HG03378 (cell line): ENCODE measurements at regions not wholly inside any gene's neighbourhood (a gene's known extent, or its start where the extent isn't known, plus 50 kb on each side); places are given as distances from the start of the nearest gene placed in this dataset.

ENCODE experiments used
- ATAC-seq: cut with Tn5 transposase; IDR thresholded peaks from one replicate; pipeline ENCODE4 v1.9.1; 2021; ENCODE audit warnings: mild to moderate bottlenecking, moderate library complexity; ENCODE audit not compliant: unreplicated experiment

DNA sequence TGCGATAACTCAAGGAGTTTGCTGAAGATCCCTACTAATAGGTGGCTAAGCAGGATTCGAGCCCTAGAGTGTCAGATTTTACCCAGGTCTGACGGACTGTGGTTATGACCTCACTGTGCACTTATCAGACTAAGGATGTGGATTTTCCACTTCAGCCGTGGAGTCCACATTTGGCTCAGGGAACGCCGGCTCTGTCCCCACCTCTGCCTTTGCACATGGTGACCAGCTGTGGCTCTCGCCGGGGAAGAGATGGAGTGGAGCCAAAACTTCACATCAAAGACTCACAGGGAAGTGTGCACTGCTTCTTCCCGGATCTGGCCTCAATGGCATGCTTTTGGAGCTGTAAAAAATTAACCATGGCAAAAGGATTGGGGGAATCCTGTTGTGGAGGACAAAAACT is 249.3 kb upstream of the APCDD1 start:
- ATAC-seq: no peak

GRCh38 chr18:10207682-10208345 is 246.6 kb upstream of the APCDD1 start:
- ATAC-seq: no peak

DNA sequence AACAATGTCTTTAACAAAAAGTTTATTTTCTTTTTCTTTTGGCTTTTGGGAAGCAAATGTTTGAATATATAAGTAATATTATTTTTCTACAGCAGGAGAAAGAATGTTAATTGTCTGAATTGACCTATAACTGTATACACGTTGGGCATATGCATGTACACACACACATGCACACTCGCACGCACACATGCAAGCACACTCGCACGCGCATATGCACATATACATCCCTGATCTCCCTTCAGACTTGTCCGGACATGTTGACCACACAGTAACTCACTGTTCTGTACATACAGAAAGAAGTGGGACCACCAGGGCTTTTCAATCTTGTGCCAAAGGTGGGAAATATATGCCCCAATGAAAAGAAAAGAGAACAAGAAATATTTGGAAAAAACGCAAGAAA is 245.1 kb upstream of the APCDD1 start:
- no peak for ATAC-seq

- no peak for ATAC-seq
These were observed 244.3 kb upstream of the APCDD1 start for GRCh38 chr18:10210057-10210633.

DNA sequence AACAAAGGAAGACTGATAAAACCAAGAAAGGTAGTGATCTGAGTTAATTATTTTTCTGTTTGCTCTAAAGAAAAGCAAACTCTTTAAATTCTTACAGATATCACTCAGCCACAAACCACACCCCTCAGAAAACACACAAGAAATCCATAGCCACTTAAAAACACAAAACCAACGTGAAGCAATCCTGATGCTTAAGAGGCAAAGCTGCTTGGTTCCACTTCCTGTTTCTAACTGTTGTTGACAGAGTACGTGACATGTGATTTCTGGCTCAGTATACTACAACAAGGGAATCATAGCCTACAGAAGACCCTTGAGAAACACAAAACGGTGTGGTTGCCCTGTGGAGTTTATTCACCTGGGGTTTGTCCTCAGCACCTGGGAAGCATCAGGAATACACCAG is 240.9 kb upstream of the APCDD1 start:
- peak; percentile 95 for ATAC-seq

DNA sequence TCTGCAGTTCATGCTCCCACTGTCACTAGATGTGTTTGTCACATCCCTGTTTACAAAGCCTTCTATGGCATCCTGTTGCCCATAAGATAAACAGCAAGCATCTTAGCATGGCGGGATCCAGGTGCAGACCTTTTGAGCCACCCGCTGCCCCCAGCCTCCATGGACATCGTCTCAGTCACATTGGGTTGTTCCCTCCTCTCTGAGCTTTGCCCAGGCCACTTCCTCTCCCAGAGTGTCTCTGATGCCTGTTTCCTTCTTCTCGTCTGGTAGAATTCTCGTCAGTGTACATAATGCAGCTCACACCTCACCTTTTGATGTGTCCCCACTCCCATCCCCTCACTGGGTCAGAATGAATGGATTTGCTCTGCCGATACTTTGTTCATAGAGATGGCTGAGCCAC is 239.0 kb upstream of the APCDD1 start:
- no peak for ATAC-seq

GRCh38 chr18:10216791-10217190 is 237.6 kb upstream of the APCDD1 start:
- no peak for ATAC-seq

GRCh38 chr18:10217211-10217610 is 237.2 kb upstream of the APCDD1 start:
- no peak for ATAC-seq

- no peak for ATAC-seq
These were observed 229.1 kb upstream of the APCDD1 start for GRCh38 chr18:10225300-10225699.

DNA sequence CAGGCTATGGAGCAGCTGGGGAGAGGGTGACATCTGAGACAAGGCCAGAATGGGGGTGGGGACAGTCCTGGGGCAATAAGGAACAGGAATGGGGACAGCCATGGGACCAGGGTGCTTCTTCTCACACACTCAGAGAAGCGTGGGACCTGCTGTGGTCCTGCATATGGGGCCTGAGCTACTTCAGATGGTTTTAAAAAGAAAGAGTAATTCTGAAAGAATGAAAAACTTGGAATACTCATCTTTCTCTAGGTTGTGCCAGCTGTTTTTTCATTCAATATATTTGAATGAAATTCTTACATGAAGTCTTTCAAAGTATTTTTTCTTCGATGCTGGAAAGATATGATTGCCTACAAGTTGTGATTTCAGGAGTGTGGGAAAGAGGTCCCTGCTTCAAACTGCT is 227.5 kb upstream of the APCDD1 start:
- no peak for ATAC-seq

DNA sequence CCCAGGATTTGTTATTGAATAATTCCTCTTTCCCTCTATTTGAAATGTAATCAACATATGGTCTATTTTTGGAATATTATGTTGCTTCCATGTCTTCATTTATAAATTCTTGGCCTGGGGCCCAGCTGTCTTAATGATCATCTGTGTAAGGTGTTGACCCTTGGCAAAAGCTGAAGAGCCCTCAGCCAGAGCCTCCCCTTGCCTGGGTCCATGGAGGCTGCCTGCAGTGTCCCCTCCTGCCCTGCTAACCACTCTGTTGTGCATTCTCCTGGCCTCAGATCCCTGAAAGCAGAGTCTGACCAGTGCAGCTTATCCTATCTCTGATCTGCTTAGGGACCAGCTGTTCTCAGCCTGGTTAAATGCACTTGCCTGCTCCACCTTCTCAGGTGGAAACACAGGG is 226.1 kb upstream of the APCDD1 start:
- ATAC-seq: no peak

DNA sequence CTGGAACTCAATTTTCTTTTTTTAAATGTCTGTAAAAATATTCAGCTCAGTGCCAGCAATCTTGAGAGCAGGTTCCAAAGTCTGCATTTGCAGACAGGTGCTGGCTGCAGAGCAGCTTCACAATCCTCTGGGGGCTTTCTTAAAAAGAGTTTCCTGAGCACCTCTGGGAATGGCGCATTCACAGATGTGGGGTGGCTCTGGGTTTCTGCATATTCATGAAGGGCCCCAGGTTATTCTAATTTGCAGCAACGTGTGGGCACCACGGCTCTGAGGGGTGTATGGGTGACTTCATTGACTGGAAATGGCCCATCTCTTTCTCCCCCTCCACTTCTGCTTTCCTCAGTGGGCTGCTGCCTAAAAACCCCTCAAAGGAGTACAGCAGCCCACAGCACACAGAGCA is 225.0 kb upstream of the APCDD1 start:
- ATAC-seq: no peak

DNA sequence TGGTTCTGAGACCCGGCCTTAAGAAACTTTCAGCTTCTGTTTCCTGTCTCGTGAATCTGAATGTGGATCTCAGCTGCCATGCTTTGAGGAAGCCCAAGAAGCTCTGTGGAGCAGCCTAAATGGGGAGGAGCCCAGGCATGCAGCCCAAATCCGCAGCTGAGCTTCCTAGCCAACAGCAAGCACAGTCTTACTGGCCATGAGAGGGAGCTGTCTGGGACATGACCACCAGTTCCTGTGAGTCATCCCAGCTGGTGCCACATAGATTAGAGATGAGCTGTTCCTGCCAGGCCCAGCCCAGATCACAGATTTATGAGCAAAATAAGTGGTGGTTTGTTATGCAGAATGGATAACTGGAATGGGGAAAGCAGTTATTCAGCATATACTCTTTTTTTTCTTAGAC is 224.4 kb upstream of the APCDD1 start:
- no peak for ATAC-seq

DNA sequence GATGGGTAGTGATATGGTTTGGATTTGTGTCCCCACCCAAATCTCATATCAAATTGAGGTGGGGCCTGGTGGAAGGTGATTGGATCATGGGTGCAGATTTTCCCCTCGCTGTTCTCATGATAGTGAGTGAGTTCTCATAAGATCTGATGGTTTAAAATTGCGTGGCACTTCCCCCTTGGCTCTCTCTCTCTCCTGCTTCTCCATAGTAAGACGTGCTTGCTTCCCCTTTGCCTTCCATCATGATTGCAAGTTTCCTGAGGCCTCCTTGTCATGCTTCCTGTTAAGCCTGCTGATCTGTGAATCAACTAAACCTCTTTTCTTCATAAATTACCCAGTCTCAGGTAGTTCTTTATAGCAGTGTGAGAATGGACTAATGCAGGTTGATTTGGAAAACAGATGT is 223.2 kb upstream of the APCDD1 start:
- no peak for ATAC-seq

DNA sequence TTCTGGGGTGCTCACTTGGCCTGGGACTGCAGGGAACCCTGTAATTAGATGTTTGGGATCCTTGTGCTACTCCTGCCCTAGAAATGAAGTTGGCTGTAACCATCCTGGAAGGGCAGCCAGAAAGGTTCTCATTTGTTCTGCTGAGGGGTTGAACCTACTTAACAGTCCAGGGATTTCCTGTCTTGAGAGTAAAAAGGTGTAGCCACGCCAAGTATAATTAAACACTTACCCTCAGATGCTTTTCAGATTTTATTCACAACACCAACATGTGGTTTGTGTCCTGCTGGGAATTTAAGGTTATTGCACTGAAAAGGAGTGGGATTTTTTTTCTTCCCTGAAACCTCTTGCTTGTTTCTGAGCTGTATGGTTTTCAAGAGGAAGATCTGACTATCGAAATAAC is 222.4 kb upstream of the APCDD1 start:
- ATAC-seq: no peak

- no peak for ATAC-seq
These were observed 221.2 kb upstream of the APCDD1 start for GRCh38 chr18:10233082-10233875.

GRCh38 chr18:10234281-10234680 is 220.2 kb upstream of the APCDD1 start:
- ATAC-seq: no peak

DNA sequence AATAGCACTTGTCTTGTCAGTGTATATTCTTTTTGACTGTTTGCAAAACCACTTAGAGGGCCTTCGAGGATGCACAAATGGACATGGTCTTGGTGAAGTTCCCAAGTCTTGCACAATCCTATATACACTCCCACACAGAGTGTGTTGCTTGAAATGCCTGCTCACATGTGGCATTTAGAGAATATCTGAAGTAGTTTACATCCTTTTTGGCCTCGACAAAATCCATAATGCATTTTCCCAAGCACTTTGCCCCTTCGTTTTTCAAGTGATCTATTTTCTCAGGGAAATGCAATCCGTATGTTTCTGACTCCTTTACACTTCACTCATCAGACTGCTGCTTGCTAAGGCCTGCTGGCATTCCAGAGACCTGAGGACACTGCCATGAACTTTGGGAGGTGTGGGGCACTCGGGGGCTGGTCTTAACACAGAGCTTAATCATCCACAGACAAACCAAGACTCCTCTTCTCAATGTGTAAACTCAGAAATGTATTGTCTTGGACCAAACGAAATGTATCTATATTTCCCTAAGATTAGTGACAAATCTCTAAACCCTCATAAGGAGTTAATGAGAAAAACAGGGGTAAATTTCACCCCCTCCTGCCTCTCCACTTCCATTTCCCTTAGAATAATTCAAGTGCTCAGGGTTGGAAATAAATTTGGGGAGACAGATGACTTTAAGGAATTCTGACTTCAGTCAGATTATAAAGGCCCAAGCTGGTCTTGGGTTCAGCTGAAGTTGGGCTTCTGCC is 219.3 kb upstream of the APCDD1 start:
- no peak for ATAC-seq

GRCh38 chr18:10235661-10235952 is 218.8 kb upstream of the APCDD1 start:
- ATAC-seq: no peak

DNA sequence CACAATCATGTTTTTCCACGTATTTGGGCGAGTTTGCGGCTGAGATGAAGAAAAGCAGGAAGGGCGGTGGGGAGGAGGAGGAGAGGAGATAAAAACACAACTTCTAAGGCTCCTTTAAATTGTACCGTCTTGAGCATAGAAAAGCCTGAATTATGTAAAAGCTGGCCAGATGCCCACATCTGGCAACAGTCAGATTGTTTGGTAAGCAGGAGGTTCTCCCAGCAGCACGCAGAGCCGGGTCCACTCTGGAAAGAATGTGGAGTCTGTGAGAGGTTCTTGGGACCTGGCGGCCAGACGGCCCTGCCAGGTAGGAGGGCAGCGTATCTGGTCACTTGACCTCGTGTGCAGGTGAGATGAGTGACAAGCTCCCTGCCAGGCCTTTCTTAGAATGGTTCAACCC is 215.3 kb upstream of the APCDD1 start:
- no peak for ATAC-seq

DNA sequence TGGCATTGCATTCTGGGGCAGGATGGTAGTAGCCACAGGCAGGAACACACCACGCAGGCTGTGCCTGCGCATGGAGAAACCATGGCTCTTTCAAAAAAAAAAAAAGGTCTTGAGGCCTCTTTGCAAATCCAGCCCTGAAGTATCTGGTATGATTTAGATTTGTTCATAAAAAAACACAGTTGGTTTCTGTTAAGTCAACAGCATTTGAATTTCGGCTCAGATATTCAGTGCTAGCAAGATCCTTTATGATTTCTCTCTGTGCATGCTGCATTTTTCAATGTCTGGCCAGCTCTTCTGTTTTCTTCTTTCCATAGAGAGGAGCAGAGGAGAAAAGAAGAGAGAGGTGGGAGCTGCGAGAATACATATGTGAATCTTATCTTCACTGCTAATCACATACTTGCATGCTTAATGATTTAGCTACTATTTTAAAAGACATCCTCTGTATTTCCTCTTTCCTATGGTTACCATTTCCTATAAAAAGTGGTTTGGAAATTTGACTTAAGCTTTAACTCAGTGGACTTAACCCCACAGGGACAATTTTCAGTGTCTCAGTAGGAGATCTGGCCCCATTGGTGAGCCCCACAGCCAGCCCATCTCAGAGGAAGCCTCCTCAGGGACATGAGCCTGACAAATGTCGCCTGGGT is 214.3 kb upstream of the APCDD1 start:
- ATAC-seq: no peak
